Activated T-helper 1 cell treated with anti-CD3 and anti-CD28 coated beads, Interleukin-12 subunit alpha, Interleukin-12 subunit beta, Interleukin-2, Interleukin-4 antibody, amounts not matched to agents 30 ng/mL and 10 ng/mL and 1 ng/mL, durations not matched to agents 14 hours and 24 hours and 36 hours (primary cell): ENCODE measurements at regions not wholly inside any gene's neighbourhood (a gene's known extent, or its start where the extent isn't known, plus 50 kb on each side); places are given as distances from the start of the nearest gene placed in this dataset.

Experiments
- DNase-seq: peaks from one replicate; pipeline ENCODE4 v3.0.0; 2021; ENCODE audit warnings: low spot score
- H3K27ac Mint-ChIP-seq: one replicate; pipeline ENCODE4 v1.8.0; 2021; ENCODE audit warnings: mild to moderate bottlenecking, mixed read lengths
- H3K27me3 Mint-ChIP-seq: one replicate; pipeline ENCODE4 v1.8.0; 2022; ENCODE audit warnings: mild to moderate bottlenecking, moderate library complexity, mixed read lengths; ENCODE audit not compliant: insufficient read depth
- H3K36me3 Mint-ChIP-seq: one replicate; pipeline ENCODE4 v1.8.0; 2021; ENCODE audit warnings: low read depth, mixed read lengths
- H3K4me1 Mint-ChIP-seq: one replicate; pipeline ENCODE4 v1.8.0; 2021; ENCODE audit warnings: low read depth, mixed read lengths
- H3K4me3 Mint-ChIP-seq: one replicate; pipeline ENCODE4 v1.8.0; 2021; ENCODE audit warnings: mild to moderate bottlenecking, moderate library complexity, mixed read lengths
- H3K9me3 Mint-ChIP-seq: one replicate; pipeline ENCODE4 v1.8.0; 2021; ENCODE audit warnings: mixed read lengths
- intact Hi-C: fragments of 100-400 bp; cut with micrococcal nuclease; formaldehyde crosslinking; loops from one replicate; pipeline ENCODE4 v1.15.1; 2024

DNA sequence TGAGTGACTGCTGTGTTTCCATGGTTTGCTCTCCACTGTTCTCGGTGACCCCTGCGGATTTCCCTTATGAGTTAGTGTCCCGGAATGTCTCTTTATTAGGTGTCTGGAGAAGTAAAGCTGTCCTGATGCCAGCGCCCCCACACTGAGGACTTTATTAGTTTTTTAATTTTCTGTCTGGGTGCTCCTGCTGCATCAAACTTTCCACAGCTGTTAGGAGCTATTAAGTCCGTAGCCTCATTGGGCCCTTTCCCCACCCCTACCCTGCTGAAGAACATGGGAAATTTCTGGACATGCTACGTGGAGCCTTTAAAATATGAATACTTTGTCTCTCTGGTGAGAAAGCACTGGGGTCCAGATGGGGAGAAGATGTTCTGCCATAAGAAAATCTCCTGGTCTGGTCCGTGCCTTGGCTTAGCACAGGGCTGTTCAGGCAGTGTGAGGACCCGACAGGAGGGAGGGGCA is 161.7 kb upstream of the HES1 start:
- Mint-ChIP-seq H3K9me3 (no peaks in the 10 kb centered on the region), H3K4me1 (peaks cover 43% of the 10 kb centered on the region), H3K27me3 (peaks cover 56% of the 10 kb centered on the region), H3K36me3 (no peaks in the 10 kb centered on the region), H3K4me3 (no peak overlapping the region), H3K27ac (no peak overlapping the region)
- intact Hi-C loops = no loop called here
- no peak for DNase-seq

DNA sequence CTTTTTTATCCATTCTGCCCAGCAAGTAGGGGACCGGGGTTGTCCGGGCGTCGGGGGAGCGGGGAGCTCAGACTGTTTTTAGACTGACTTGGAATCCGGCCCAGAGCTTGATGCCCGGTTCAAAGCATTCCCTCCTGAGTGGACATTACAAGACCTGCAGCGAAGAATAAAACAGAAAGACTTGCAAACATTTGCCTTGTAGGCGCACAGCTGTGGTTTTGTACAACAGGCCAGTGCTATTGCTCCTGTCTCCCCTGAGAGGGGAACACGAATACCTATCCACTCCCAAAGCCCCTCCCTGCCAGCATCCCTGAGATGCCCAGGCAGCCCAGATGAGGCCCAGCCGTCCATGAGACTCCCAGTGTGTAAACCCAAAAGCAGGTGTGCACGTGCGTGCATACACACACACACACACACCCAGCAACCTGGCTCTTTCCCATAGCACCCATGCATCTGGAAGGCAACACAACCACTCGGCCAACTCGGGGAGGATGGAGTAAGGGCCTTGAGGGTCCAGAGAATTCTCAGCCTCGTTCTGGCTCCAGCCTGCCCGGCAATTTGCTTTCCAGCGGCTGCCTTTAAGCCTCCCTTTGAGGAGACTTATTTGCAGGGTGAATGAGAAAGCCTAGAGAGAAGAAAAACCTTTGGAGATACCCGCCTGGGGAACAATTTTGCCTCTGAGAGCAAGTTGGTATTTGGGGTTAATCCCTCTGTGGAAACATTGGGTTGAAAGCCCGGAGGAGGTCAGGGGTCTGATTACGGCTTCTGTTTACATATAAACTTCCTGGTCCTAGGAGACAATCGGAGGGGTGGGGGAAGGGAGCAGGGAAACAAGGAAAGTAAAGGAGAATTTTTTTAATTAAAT is 161.0 kb upstream of the HES1 start:
- no peak for DNase-seq
- no peak overlapping the region for H3K4me3 Mint-ChIP-seq
- H3K36me3 Mint-ChIP-seq = no peaks in the 10 kb centered on the region
- no peaks in the 10 kb centered on the region for H3K9me3 Mint-ChIP-seq
- H3K27ac Mint-ChIP-seq = no peak overlapping the region
- H3K4me1 Mint-ChIP-seq = peaks cover 40% of the 10 kb centered on the region
- intact Hi-C loops = no loop called here
- H3K27me3 Mint-ChIP-seq = peaks cover 55% of the 10 kb centered on the region

DNA sequence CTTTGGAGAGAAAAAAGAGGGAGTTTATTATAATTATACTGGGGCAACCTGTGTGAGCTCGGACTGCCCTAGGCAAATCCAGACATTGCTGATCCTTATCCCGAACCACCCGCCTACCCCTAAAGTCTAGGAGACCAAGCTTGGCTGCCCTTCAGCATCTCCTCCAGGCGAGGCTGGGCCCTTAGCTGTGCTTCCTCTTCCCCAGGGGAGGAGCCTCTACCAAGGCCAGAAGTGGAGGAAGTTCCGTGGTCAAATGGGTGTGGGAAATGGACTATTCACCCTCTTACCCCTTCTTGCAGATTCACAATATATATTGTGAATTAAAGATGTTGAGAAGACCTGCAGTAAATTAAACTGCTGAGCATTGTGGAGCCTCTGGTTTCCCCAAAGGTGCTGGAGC is 158.3 kb upstream of the HES1 start:
- H3K36me3 Mint-ChIP-seq = no peaks in the 10 kb centered on the region
- peaks cover 47% of the 10 kb centered on the region for H3K27me3 Mint-ChIP-seq
- H3K27ac Mint-ChIP-seq = no peak overlapping the region
- no peaks in the 10 kb centered on the region for H3K9me3 Mint-ChIP-seq
- peaks cover 14% of the 10 kb centered on the region for H3K4me1 Mint-ChIP-seq
- DNase-seq = no peak
- H3K4me3 Mint-ChIP-seq = no peak overlapping the region
- intact Hi-C loops = no loop called here

DNA sequence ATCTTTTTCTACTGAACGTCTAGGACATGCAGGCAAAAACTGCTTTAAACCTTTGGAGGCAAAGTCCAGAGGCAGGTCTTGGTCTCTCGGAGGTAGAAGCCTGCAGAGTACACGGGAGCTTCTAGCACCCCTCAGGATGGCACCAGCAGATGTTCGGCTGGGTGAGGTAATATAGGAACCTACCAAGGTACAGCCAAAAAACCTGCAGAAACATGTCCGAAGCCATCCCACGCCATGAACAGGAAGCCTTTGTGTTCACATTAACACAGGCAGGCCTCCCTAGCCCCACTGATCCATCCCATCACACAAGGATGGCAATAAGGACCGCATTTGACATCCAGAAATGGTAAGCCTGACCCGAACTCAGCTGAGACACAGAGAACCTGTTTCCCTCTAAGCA is 157.9 kb upstream of the HES1 start:
- Mint-ChIP-seq H3K27me3 (peaks cover 47% of the 10 kb centered on the region), H3K36me3 (no peaks in the 10 kb centered on the region), H3K9me3 (no peaks in the 10 kb centered on the region), H3K4me1 (peaks cover 10% of the 10 kb centered on the region), H3K27ac (no peak overlapping the region), H3K4me3 (no peak overlapping the region)
- DNase-seq = no peak
- intact Hi-C loops = no loop called here

DNA sequence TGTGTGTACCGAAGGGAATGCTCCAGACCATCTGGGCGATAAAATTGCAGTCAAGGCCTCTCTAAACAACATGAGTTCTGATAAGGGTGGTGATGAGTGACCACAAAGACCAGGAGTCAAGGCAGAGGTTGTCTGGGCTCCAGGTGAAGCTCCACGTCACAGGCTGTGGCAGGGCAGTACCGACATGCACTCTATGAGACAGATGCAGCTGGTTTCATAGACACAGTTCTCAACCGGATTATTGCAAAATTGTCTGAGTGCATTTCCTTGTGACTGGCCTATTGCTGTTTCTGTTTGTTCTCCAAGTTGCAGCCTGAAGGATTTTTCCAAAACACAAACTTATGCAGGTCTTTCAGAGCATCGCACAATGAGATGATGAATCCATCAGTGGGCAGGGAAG is 157.5 kb upstream of the HES1 start:
- Mint-ChIP-seq H3K36me3 (no peaks in the 10 kb centered on the region), H3K27ac (no peak overlapping the region), H3K4me1 (peaks cover 6% of the 10 kb centered on the region), H3K9me3 (no peaks in the 10 kb centered on the region), H3K4me3 (no peak overlapping the region), H3K27me3 (peaks cover 49% of the 10 kb centered on the region)
- no peak for DNase-seq
- intact Hi-C loops = no loop called here

DNA sequence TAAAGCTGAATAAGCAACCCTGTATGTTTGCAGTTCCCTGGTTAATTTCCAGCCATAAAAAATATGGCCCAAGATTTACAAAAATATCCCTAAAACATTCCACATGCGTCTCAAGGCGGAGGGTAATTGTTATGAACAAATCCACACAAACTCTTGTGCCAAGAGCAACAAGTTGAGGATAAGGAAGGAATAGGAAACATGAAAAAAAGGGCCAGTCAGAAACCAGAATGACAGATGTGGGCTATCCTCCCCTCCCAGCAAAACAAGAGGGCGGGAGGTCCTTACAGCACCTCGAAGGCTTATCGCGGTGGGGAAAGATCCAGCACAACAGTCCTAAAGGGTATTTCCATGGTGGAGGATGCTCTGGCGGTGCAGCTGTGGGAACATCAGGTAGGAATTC is 155.6 kb upstream of the HES1 start:
- Mint-ChIP-seq H3K9me3 (no peaks in the 10 kb centered on the region), H3K4me1 (no peaks in the 10 kb centered on the region), H3K4me3 (no peak overlapping the region), H3K27me3 (peaks cover 43% of the 10 kb centered on the region), H3K36me3 (no peaks in the 10 kb centered on the region), H3K27ac (no peak overlapping the region)
- intact Hi-C loops = no loop called here
- DNase-seq = no peak

DNA sequence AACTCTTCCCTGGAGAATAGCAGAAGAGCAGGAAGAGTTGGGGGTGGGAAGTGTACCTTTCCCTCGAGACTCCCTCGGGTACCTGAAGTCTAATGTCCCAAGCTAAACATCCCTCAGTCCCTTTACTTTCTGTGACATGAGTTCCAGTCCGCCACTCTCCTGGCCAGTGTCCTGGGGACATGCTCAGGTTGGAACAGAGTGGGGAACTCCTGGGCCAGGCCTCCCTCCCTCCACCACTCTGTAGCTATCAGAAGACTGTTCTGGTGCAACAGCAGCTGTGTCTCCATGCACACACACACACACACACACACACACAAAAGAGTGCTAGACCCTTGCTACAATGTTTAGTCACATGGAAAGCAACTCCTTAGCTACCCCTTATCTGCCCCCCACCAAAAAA is 155.0 kb upstream of the HES1 start:
- intact Hi-C loops = no loop called here
- Mint-ChIP-seq H3K27ac (no peak overlapping the region), H3K9me3 (no peaks in the 10 kb centered on the region), H3K27me3 (peaks cover 42% of the 10 kb centered on the region), H3K4me3 (no peak overlapping the region), H3K36me3 (no peaks in the 10 kb centered on the region), H3K4me1 (no peaks in the 10 kb centered on the region)
- DNase-seq = no peak

DNA sequence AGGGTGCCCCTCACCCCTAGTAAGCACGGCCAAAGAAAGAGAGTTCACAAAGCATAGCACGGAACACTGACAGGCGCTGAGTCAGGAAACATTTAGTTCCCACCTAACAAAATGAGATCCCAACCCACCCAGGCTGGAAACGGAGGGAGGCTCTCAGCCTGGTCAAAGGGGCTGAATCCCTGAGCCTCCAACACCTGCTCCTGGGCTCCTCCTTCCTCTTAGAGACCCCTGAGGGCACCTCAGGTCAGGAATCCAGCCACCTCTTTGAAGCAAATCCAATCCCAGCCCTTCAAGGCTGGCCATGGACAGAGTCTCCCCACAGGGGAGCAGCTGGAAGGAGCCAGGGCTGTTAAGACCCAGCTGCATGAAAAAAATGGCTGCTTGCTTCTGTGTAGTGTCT is 154.4 kb upstream of the HES1 start:
- no peak for DNase-seq
- Mint-ChIP-seq H3K4me1 (no peaks in the 10 kb centered on the region), H3K9me3 (no peaks in the 10 kb centered on the region), H3K27me3 (peaks cover 42% of the 10 kb centered on the region), H3K36me3 (no peaks in the 10 kb centered on the region), H3K4me3 (no peak overlapping the region), H3K27ac (no peak overlapping the region)
- intact Hi-C loops = no loop called here

DNA sequence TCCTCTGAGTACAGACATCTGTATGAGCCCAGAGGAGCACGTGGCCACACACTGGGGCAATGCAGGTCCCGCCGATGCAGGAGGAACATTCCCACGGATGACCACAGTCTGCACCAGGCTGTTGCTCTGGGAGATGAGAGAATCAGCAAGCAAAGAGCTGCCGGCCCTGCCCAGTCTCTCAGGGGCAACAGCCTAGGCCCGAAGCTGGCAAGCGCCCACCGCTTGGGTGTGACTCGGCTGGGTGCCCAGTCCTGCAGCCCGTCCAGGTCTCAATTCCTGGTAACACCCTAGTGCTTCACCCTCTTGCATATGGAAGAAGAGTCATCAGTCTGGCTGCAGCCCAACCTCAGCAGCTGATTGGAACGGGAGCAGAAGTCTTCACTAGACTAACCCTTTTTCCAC is 153.7 kb upstream of the HES1 start:
- Mint-ChIP-seq H3K4me1 (no peaks in the 10 kb centered on the region), H3K27ac (no peak overlapping the region), H3K27me3 (peaks cover 40% of the 10 kb centered on the region), H3K4me3 (no peak overlapping the region), H3K36me3 (no peaks in the 10 kb centered on the region), H3K9me3 (no peaks in the 10 kb centered on the region)
- intact Hi-C loops = no loop called here
- no peak for DNase-seq

DNA sequence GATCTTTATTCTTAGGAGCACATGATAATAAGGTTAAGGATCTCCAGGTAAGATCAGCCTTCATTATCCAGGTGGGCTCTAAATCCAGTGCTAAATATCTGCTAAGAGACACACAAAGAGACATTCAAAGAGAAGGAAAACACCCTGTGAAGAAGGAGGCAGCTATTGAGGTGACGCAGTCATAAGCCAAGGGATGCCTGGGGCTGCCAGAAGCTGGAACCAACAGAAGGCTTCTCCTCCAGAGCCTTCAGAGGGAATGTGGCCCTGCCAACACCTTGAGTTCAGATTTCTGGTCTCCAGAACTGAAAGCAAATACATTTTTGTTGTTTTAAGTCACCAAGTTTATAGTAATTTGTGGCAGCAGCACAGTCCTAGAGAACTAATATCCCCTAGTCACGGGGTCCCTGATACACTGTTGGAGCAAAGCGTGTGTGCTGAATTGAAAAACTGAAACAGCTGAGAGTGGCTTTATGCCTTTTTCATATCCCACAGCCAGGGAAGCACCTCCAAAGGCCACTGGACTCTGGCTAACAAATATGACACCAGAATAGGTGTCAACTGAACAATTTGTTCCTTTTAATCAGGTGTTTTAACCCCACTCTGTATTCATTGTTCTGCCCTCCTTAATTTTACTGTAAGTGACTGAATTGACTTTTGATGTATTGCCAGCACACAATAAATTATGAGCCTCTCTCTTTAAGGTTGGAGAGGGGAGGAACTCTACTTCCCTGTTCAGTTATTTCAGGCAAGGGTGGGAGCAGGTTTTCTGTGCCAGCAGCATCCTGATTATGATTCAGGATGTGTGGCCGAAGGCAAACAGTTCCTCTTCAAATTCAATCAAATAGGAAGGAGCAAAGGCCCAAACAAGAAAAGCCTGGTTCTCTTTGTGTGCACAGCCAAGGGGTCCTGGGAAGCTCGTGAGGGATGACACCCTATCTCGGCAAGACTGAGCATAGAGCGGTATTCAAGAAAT is 151.8 kb upstream of the HES1 start:
- H3K36me3 Mint-ChIP-seq = no peaks in the 10 kb centered on the region
- no peak overlapping the region for H3K27ac Mint-ChIP-seq
- no peaks in the 10 kb centered on the region for H3K9me3 Mint-ChIP-seq
- H3K27me3 Mint-ChIP-seq = peaks cover 38% of the 10 kb centered on the region
- no peak for DNase-seq
- intact Hi-C loops = no loop called here
- H3K4me1 Mint-ChIP-seq = no peaks in the 10 kb centered on the region
- H3K4me3 Mint-ChIP-seq = no peak overlapping the region

DNA sequence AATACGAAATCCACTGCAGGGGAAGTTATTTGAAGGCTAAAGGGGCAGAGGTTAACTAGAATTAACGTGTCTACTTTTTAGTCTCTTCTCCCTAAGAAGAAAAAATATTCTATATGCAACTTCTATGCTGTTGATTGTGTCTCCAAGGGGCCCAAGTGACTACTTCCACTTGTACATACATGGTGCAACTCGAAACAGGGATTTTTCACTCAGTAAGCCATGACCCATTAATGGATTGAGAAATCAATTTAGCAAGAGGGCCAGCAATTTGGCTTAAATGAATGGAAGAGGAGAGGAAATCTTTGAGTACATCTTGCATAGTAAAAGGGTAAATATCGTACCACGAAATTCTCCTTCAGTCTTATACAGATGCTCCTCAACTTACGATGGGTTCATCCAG is 151.1 kb upstream of the HES1 start:
- no peak for DNase-seq
- intact Hi-C loops = no loop called here
- Mint-ChIP-seq H3K27ac (no peak overlapping the region), H3K9me3 (no peaks in the 10 kb centered on the region), H3K4me1 (no peaks in the 10 kb centered on the region), H3K36me3 (no peaks in the 10 kb centered on the region), H3K27me3 (peaks cover 38% of the 10 kb centered on the region), H3K4me3 (no peak overlapping the region)

DNA sequence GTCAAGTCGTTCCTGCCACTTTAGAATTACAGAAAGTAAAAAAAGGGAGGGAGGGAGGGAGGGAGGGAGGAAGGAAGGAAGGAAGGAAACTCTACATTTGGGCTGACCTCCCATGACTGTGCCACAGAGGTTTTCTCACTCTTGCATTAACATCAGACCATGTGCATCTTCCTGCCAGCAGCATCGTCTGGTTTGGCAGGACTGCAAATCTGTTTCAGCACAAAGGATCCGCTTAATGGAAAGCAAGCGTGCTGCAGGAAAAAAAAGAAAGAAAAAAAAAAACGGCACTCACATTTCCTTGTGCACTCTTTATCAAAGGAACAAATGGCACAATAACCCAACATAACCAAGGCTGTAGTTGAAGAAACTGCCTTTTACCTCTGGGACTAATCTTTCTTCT is 148.8 kb upstream of the HES1 start:
- H3K27me3 Mint-ChIP-seq = peaks cover 44% of the 10 kb centered on the region
- intact Hi-C loops = no loop called here
- no peak for DNase-seq
- H3K9me3 Mint-ChIP-seq = no peaks in the 10 kb centered on the region
- no peak overlapping the region for H3K27ac Mint-ChIP-seq
- H3K36me3 Mint-ChIP-seq = no peaks in the 10 kb centered on the region
- no peak overlapping the region for H3K4me3 Mint-ChIP-seq
- no peaks in the 10 kb centered on the region for H3K4me1 Mint-ChIP-seq

DNA sequence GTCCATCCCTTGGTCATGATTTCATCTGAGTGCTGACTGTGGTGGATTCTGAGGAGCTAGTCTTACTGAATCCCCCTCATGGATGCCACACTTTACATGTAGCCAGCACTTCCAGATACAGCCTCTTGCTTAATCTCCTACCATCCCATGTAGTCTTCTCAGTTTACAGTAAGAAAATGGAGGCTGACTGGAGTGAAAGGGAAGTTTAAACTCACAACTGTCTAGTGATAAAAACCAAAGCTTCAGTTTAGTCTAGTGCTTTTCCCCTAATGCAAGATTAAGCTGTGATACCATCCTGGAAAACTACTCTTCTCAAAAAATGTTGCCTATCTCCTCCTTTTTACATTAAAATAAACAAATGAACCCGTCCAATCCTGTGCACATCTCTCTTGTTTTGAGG is 146.8 kb upstream of the HES1 start:
- no peak overlapping the region for H3K4me3 Mint-ChIP-seq
- H3K27me3 Mint-ChIP-seq = peaks cover 34% of the 10 kb centered on the region
- intact Hi-C loops = no loop called here
- H3K4me1 Mint-ChIP-seq = no peaks in the 10 kb centered on the region
- H3K9me3 Mint-ChIP-seq = no peaks in the 10 kb centered on the region
- H3K36me3 Mint-ChIP-seq = no peaks in the 10 kb centered on the region
- H3K27ac Mint-ChIP-seq = no peak overlapping the region
- no peak for DNase-seq
